H54 (cell line): ENCODE measurements at regions not wholly inside any gene's neighbourhood (a gene's known extent, or its start where the extent isn't known, plus 50 kb on each side); places are given as distances from the start of the nearest gene placed in this dataset.
A peak's percentile ranks its signal among the peaks of the same experiment; 100 is the strongest.
"Not testable (repeated sequence)": the region's sequence is repeated elsewhere in the genome, so short reads cannot be mapped to it uniquely, and the experiment has no call there.

Source experiments
- DNase-seq: peaks from one replicate; pipeline ENCODE4 v3.0.0; 2011; ENCODE audit warnings: low spot score, mixed read lengths; ENCODE audit not compliant: insufficient read length
- FAIRE-seq: peaks from 3 replicates; lab custom pipeline; 2011; peaks lifted over from hg19 to GRCh38; lab: Jason Lieb, UNC
- POLR2A ChIP-seq: IDR thresholded peaks from 2 replicates; pipeline ENCODE4 v1.6.1; 2011; ENCODE audit warnings: low read depth, mild to moderate bottlenecking, low read length

GRCh38 chr11:86861810-86862209 lies 61.5 kb downstream of the PRSS23 start:
- no peak for FAIRE-seq
- no peak for DNase-seq
- no peak for TF ChIP-seq POLR2A

DNA sequence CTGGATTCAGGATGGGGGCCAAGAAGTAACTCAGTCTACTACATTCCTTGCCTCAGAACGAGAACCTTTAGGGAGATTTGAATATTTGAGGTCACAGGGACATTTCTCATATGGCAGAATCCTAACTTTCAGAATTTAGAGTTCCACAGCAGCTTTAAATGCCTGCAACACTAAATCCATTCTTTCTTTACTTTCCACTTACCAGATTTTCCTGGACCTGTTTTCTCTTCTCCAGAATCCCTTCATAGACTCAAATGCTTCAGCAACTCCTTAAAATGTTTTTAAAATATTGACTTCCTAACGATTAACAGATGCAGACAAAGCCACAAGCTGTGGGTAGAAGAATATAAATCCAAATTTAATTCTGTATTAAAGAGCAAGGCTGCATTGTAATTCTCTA lies 63.1 kb downstream of the PRSS23 start:
- no peak for DNase-seq
- no peak for TF ChIP-seq POLR2A
- FAIRE-seq: no peak

DNA sequence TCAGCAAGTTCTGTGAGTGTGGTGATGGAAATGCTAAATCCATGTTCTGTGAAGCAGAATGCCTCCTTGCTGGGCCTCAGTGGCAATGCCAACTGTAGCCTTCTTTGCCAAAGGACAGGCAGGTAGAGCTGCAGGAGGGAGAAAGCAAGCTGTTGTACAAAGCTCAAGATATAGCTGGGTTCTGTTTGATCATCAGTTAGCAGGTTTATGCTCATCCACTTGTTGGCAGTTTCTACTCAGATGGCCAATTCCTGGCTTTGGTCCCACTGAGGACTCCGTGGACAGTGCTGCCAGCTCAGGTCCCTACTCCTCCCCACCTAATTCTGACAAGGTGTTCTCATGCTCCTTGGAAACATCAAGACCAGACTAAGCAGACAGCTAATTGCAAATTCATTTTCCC lies 65.1 kb downstream of the PRSS23 start:
- no peak for TF ChIP-seq POLR2A
- no peak for FAIRE-seq

GRCh38 chr11:86869531-86869930 lies 69.2 kb downstream of the PRSS23 start:
- TF ChIP-seq POLR2A: no peak
- FAIRE-seq (no peak), DNase-seq (no peak)

More for the DNA sequence above, 65.1 kb downstream of the PRSS23 start:
- DNase-seq: no peak

DNA sequence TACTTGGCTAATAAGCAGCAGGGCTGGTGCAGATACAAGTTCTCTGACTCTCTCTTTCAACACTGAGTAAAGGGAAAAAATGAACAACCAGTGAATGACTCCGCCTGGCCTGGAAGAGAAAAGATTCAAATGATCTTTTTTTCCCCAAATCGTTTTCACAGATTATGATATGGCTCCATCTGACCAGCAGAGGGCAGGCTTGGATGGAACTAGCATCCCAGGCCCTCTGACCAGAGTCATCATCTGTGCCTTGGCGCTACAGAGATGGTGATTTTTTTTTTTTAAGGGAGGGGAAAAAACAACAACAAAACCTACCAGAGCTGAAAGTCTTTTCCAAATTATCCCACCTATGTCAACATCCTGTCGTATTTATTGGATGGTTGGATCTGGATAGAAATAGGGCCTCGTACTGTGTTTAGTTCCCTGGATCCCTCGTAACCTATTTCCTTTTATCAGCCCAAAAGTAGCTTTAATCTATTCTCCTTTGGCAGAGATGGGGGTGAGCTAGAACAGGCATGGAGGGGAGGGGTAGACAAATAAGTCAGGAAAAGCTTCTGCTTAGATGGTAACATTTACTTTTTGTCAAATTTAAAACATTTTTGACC lies 69.7 kb downstream of the PRSS23 start:
- peak; percentile 75 for FAIRE-seq
- no peak for DNase-seq
- no peak for TF ChIP-seq POLR2A

DNA sequence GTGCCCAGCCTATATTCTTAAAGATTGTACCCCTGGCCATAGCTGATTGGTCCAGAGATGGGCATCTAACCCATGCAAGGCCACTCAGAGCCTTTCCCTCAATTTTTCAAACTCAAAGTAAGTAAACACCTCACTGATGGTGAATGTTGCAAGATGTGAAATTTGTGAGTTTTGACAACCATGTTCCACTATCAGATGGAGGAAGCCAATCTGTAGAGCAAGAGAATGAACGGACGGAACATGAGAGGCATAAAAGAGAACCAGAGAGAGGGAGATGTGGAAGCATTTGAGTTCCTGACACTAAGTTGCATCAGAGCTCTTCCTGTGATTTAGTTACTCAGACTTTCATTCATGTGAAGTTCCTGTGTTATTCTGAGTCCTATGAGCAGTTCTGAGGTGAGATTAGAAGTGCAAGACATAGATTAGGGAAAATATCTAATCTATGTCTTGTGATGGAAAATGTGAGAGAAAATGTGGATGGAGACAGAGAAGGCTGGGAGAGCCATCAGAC lies 73.3 kb downstream of the PRSS23 start:
- TF ChIP-seq POLR2A: no peak
- DNase-seq: no peak
- no peak for FAIRE-seq

GRCh38 chr11:86874304-86875056 lies 74.1 kb downstream of the PRSS23 start:
- TF ChIP-seq POLR2A: no peak
- no peak for DNase-seq
- no peak for FAIRE-seq

GRCh38 chr11:86876716-86877234 lies 76.4 kb downstream of the PRSS23 start:
- TF ChIP-seq POLR2A: no peak
- FAIRE-seq: no peak
- no peak for DNase-seq

DNA sequence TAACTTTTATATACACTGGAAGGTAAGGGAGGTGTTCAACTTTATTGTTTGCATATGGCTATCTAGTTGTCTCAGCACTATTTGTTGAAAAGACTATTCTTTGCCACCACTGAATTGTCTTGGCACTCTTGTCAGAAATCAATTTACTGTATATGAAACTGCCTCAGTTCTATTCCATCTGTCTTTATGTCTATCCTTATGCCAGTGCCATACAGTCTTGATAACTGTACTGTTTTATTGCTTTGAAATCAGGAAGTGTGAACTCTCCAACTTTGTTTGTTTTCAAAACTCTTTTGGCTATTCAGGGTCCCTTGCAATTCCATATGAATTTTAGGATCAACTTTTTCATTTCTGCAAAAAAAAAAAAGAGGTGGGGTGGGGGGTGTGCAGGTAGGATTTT lies 77.2 kb downstream of the PRSS23 start:
- no peak for DNase-seq
- FAIRE-seq: no peak
- no peak for TF ChIP-seq POLR2A

- FAIRE-seq, DNase-seq: not testable (repeated sequence)
These were observed 76.0 kb downstream of the FZD4 start for GRCh38 chr11:86879241-86879640.

DNA sequence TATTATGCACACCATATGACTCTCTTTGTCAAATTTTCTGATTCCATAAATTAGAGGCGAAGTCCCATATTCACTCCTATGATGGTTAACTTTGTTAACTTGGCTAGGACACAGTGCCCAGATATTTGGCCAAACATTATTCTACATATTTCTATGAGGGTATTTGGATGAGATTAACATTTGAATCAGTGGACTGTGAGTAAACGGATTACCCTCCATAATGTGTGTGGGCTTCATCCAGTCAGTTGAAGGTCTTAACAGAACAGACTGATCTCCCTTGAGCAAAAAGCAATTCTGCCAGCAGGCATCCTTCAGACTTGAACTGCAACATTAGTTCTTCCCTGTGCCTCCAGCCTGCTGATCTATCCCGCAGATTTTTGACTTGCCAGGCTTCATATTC lies 69.9 kb downstream of the FZD4 start:
- TF ChIP-seq POLR2A: no peak
- DNase-seq: no peak
- no peak for FAIRE-seq

DNA sequence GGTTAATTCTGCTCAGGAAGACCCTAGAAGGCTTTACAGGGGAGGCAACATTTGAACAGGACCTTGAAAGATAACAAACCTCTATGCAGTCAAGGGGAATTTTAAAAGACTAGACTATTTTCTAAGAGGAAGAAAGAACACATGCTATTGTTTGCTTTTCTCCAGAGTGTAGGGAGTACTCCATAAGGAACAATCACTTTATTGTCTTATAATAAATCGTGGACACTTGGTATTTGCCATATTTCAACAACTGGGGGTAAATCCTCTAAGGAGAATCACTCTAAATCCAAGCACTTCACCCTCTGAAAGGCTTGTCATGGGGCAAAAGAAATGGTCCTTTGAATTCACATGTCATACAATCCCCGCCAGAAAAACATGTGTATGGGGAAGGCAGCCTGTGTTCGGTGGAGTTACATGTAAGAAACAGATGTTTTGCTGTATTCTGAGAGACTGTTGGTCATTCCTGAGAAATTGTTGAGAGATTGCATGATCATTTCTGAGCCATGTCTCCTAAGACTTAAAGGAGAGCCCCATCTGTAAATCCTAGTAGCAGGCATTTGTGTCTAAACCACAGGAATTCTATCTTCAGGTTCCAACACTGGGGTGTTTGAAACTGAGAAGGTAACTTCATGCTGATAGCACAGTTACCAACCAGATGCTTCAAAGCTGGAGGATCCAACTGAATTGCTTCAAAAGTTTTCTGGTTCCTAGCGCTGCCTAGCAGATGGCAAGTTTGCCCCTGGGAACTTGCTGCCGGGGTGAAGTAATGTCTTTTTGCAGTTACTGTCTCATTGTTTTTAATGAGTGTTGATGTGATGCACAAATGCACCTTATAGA lies 66.8 kb downstream of the FZD4 start:
- FAIRE-seq (no peak), DNase-seq (no peak)
- TF ChIP-seq POLR2A: no peak

DNA sequence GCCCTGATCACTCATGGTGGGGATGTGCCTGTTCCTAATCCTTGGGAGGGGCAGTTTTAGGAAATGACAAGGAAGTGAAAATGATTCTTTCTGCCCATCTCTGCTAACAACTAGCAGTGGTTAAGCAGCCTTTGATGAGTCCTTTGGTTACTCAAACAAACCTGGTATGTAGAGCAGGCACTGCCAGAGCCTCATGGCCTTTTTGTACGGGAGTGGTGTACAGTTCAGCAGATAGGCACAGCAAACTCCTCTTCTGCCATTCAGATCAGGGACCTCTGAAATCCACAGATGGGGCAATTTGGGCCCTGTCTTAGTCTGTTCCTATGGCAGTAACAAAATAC lies 66.2 kb downstream of the FZD4 start:
- FAIRE-seq (no peak), DNase-seq (no peak)
- TF ChIP-seq POLR2A: no peak

DNA sequence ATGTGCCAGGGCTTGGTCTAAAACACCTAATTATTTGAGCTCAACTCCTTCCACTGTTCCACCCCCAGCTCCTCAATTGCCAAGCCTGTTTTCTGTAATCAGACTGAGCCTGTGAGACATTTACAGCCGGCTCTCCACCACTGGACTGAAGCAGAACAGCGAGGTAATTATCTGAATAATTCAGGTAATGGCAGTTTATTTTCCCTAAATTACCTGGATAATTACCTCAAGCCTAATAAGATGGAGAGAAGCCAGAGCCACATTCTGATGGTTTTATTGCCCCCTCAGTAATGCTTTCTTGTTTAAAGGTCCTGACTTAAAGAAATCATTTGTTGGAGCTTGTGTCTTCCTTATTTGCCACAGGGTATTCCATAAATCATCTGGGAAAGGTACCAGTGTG lies 64.2 kb downstream of the FZD4 start:
- TF ChIP-seq POLR2A: no peak
- DNase-seq (no peak), FAIRE-seq (no peak)

- DNase-seq: no peak
- FAIRE-seq: no peak
- TF ChIP-seq POLR2A: no peak
These were observed 62.0 kb downstream of the FZD4 start for GRCh38 chr11:86893235-86893634.
